ENCODE measurements at regions not wholly inside any gene's neighbourhood (a gene's known extent, or its start where the extent isn't known, plus 50 kb on each side); places are given as distances from the start of the nearest gene placed in this dataset.
"Not testable (repeated sequence)": the region's sequence is repeated elsewhere in the genome, so short reads cannot be mapped to it uniquely, and the experiment has no call there.

- ChIA-PET CTCF (no interaction called here), POLR2A (no interaction called here)
- TF ChIP-seq GATA2 (IDR thresholded peaks at IDR 0.05; ENCODE audit: insufficient read depth, insufficient read length, low read depth, low read length) (no peak), POLR2A (IDR thresholded peaks at IDR 0.05; ENCODE audit: low read depth, low read length) (no peak), CTCF (IDR thresholded peaks at IDR 0.05; ENCODE audit: extremely low read depth in 1 of 2, insufficient read depth in 1 of 2, low read depth in 1 of 2, low read length in 2 of 2) (no peak), POLR2AphosphoS5 (IDR thresholded peaks at IDR 0.05; ENCODE audit: insufficient read depth, low read depth, low read length) (no peak), JUN (IDR thresholded peaks at IDR 0.05; ENCODE audit: borderline replicate concordance, insufficient read depth, insufficient read length, low read depth) (no peak), FOS (IDR thresholded peaks at IDR 0.05; ENCODE audit: borderline replicate concordance, insufficient read depth, low read length) (no peak), MAX (IDR thresholded peaks at IDR 0.05; ENCODE audit: insufficient read depth, insufficient read length) (no peak), EZH2 (IDR thresholded peaks at IDR 0.05; ENCODE audit: borderline replicate concordance, low read depth, low read length, severe bottlenecking) (no peak), MYC (IDR thresholded peaks at IDR 0.05; ENCODE audit: low read depth, low read length) (no peak)
- no TSS peak for BruUV-seq (replicated peaks)
- Histone ChIP-seq H3K9ac (replicated peaks; ENCODE audit: extremely low read depth, insufficient read depth, low read length) (no peak overlapping the region), H3K4me2 (ENCODE audit: insufficient read depth, low read length) (no peak overlapping the region), H3K36me3 (ENCODE audit: control insufficient read depth in 2 of 2, extremely low read depth in 1 of 2, insufficient read depth in 2 of 2, low read length in 2 of 2) (no peaks in the 10 kb centered on the region), H3K9me3 (replicated peaks; ENCODE audit: control insufficient read depth, insufficient read depth, low read length) (no peaks in the 10 kb centered on the region), H3K9me1 (replicated peaks; ENCODE audit: control insufficient read depth, extremely low read depth, insufficient read depth, low read length) (no peaks in the 10 kb centered on the region), H3K4me1 (ENCODE audit: control insufficient read depth, extremely low read depth, insufficient read depth, low read length) (no peaks in the 10 kb centered on the region), H3K27me3 (ENCODE audit: control insufficient read depth in 2 of 2, insufficient read depth in 2 of 2, low read length in 2 of 2) (peaks cover 0 to 8% of the 10 kb centered on the region in 2 experiments), H3K27ac (ENCODE audit: insufficient read depth, low read depth, low read length) (no peak overlapping the region), H3K79me2 (ENCODE audit: control insufficient read depth, insufficient read depth, low read length) (no peaks in the 10 kb centered on the region), H4K20me1 (replicated peaks; ENCODE audit: control insufficient read depth, extremely low read depth, insufficient read depth, low read length) (no peaks in the 10 kb centered on the region), H2AFZ (ENCODE audit: low read depth, low read length) (no peak overlapping the region), H3K4me3 (replicated peaks in 1 of 3; ENCODE audit: insufficient read depth in 1 of 3, low read depth in 1 of 3, low read length in 3 of 3) (no peak overlapping the region)
- dilution Hi-C loops (cut with MboI; ENCODE audit: extremely low pct_ligation_motif_present, low sequenced_read_pairs) (no loop called here), intact Hi-C loops (cut with micrococcal nuclease) (no loop called here)
- DNase-seq (ENCODE audit: low read depth, low spot score) = no peak
- no peak for FAIRE-seq
Measured at GRCh38 chr12:11992515-11992914, 78.2 kb upstream of the BCL2L14 start.

GRCh38 chr12:11998307-11998943 lies 72.3 kb upstream of the BCL2L14 start:
- H3K36me3 ChIP-seq (ENCODE audit: control insufficient read depth in 2 of 2, extremely low read depth in 1 of 2, insufficient read depth in 2 of 2, low read length in 2 of 2); H4K20me1 ChIP-seq (replicated peaks; ENCODE audit: control insufficient read depth, extremely low read depth, insufficient read depth, low read length); BruUV-seq (replicated peaks); H3K9me1 ChIP-seq (replicated peaks; ENCODE audit: control insufficient read depth, extremely low read depth, insufficient read depth, low read length); intact Hi-C loops (cut with micrococcal nuclease); H3K9me3 ChIP-seq (replicated peaks; ENCODE audit: control insufficient read depth, insufficient read depth, low read length); H3K79me2 ChIP-seq (ENCODE audit: control insufficient read depth, insufficient read depth, low read length); H3K27ac ChIP-seq (ENCODE audit: insufficient read depth, low read depth, low read length); H3K4me1 ChIP-seq (ENCODE audit: control insufficient read depth, extremely low read depth, insufficient read depth, low read length); H3K9ac ChIP-seq (replicated peaks; ENCODE audit: extremely low read depth, insufficient read depth, low read length); DNase-seq (ENCODE audit: low read depth, low spot score); CTCF ChIA-PET; H3K4me3 ChIP-seq (replicated peaks in 1 of 3; ENCODE audit: insufficient read depth in 1 of 3, low read depth in 1 of 3, low read length in 3 of 3); H3K27me3 ChIP-seq (ENCODE audit: control insufficient read depth in 2 of 2, insufficient read depth in 2 of 2, low read length in 2 of 2); H3K4me2 ChIP-seq (ENCODE audit: insufficient read depth, low read length); H2AFZ ChIP-seq (ENCODE audit: low read depth, low read length); POLR2A ChIA-PET; dilution Hi-C loops (cut with MboI; ENCODE audit: extremely low pct_ligation_motif_present, low sequenced_read_pairs); FAIRE-seq: not testable (repeated sequence)
